ENCODE measurements at regions not wholly inside any gene's neighbourhood (a gene's known extent, or its start where the extent isn't known, plus 50 kb on each side); places are given as distances from the start of the nearest gene placed in this dataset.

DNA sequence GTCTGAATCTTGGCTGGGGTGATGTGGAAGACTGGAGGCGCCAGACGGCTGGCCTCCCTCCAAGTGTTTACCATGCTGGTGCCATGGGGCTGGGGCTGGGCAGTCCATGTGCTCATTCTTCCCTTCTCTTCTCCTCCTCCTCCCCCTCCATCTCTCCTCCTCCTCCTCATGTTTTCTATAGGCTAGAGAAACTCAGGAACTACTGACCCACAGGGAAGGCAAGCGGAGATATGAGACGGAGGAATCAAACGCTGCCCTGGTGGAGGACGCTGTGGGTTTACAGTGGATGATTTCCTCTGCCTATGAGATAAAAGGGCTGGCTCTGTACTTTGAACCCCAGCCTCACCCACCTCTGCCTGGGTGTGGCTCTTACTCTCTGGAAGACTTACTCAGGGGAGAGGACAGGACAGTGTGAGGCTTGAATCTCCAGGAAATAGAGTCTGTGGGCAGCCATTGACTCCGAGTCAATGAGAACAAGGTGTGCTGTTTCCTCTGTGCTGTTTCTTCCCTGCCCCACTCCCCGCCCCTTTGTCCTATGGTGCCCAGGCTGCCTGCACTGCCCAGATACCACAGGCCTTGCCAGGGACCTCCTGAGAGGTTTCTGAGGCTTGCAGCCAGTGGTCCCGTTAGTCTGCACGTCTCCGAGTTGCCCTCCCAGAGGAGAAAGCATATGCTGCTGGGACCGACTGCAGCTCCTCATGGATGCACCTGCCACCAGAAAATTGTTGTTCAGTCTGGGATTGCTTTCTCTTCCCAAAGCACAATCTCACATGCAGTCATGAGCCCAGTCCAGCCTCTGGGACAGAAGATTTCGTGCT is 132.6 kb upstream of the ARHGAP5 start:
- peak; percentile 30 for DNase-seq

DNA sequence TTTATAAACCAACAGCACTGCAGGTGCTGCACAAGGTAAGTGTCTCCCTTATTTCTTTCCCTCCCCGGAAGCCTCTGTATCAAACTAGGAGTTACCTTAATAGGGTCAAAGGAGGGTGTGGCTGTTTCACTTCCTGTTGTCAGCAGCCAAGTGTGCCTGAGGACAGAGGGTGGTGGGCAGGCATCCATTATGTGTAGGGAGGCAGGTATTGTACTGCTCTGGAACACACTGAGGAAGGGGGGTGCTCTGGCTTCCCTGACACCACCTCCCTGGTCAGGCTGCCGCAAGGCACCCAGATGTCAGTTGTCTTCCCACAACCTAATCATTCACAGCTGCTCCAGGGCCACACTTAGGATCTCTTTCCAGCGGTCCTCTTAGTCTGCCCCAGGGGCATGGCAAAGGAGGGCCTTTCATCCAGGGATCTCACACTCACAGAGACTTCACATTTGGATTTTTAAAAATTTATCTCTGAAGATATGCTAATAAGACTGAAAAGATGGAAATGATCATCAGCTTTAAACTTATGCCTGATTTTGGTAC is 132.0 kb upstream of the ARHGAP5 start:
- DNase-seq: peak; percentile 53

- DNase-seq: no peak
Measured at GRCh38 chr14:31945701-31946100, 131.4 kb upstream of the ARHGAP5 start.

GRCh38 chr14:31947076-31947475 is 130.0 kb upstream of the ARHGAP5 start:
- no peak for DNase-seq

GRCh38 chr14:31947680-31948595 is 129.2 kb upstream of the ARHGAP5 start:
- no peak for DNase-seq

- no peak for DNase-seq
Measured at GRCh38 chr14:31949709-31950108, 127.4 kb upstream of the ARHGAP5 start.

DNA sequence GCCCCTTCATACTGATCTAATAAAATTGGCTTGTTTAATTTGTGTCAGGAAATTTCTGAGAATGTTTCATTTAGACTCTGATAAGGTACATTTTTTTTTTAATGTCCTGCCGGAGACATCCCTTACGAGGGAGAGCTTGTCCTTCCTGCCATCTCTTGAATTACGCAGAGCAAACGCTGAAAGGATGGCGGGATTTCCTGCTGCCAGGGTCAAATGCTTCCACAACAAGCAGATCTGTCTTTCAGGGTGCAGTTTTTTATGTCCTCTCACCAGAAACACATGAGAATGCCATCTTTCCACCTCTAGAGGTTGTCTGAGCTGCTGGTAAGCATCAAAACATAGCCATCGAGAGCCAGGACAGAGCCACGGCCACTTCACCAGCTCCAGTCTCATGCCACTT is 126.8 kb upstream of the ARHGAP5 start:
- no peak for DNase-seq

GRCh38 chr14:31950764-31951637 is 126.1 kb upstream of the ARHGAP5 start:
- DNase-seq: no peak

- DNase-seq: no peak
Measured at GRCh38 chr14:31951638-31951964, 125.5 kb upstream of the ARHGAP5 start.

- no peak for DNase-seq
Measured at GRCh38 chr14:31952573-31952972, 124.5 kb upstream of the ARHGAP5 start.

DNA sequence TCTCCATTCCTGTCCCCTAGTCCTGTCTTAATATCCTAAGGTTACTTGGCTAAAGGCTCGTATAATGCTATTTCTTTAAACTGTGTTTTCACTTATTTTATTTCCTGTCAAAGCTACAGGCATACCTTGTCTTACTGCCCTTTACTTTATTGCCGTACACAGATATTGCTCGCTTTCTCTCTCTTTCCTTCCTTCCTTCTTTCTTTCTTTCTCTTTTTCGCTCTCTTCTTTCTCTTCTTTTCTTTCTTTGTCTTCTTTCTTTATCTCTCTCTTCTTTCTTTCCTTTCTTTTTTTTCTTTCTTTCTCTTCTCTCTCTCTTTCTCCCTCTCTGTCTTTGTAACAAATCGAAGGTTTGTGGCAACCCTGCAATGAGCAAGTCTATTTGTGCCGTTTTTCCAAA is 123.9 kb upstream of the ARHGAP5 start:
- no peak for DNase-seq

DNA sequence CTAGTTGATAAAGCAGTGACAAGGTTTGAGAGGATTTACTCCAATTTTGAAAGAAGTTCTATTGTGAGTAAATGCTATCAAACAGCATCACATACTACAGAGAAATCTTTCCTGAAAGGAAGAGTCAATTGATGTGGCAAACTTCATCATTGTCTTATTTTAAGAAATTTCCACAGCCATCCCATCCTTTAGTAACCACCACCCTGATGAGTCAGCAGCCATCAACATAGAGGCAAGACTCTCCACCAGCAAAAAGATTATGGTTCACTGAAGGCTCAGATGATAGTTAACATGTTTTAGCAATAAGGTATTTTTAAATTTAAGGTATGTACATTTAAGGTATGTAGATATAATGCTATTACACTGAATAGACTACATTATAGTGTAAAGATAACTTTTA is 122.1 kb upstream of the ARHGAP5 start:
- DNase-seq: no peak

- DNase-seq: no peak
Measured at GRCh38 chr14:31955936-31956579, 121.0 kb upstream of the ARHGAP5 start.

DNA sequence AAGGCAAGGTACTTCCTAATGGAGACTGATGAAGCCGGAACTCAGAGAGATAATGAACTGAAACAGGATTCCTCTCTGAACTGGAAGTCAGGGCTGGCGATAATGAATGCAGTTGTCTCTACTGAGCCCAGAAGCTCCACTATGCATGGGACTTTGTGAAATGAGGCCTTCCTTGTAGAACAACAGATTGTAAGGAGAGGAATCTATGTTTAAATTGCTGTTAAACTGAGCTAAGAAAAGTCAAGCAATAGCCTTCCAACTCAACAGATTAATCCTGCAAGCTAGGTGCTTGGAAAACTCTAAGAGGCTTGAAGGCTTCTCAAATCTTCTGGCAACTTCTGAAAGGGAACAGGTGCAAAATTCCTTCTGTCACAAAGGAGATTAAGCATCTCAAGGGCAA is 119.5 kb upstream of the ARHGAP5 start:
- no peak for DNase-seq

- no peak for DNase-seq
Measured at GRCh38 chr14:31960039-31960438, 117.1 kb upstream of the ARHGAP5 start.

DNA sequence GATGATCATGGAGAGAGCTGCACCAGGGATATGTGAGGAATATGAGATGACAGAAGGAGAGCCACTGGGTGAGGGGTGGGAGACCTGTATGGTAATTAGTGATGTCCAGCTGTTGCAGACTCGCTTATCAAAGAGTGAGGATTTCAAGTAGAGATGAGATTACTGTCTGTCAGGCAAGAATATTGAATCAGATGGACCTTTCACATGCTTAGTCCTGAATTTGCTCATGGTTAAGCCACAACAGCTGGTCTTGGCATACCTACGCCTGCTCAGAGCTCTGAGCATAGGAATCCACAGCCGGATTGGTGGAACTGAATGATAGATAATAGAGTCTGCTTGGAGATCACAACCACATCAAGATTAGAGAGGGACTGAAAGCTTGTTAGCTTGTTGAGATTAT is 115.2 kb upstream of the ARHGAP5 start:
- no peak for DNase-seq

DNA sequence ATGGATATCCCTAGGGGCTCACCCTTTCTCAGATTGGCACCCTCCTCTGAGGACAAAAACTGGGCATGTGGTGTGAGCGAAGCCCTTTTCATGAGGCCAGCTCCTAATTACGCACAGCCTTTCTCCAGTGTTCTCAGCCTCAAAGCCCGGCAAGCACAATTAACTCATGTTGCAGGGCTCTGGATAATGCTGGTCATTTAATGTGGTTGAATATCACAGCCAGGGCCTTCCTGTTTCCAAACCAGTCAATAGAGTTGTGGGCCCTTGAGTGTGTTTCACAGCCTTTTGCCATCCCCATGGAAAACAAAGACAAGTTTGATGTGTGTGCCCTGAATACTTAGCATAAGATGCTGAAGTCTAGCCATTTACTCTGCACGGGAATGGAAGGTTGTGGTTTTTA is 114.2 kb upstream of the ARHGAP5 start:
- no peak for DNase-seq

DNA sequence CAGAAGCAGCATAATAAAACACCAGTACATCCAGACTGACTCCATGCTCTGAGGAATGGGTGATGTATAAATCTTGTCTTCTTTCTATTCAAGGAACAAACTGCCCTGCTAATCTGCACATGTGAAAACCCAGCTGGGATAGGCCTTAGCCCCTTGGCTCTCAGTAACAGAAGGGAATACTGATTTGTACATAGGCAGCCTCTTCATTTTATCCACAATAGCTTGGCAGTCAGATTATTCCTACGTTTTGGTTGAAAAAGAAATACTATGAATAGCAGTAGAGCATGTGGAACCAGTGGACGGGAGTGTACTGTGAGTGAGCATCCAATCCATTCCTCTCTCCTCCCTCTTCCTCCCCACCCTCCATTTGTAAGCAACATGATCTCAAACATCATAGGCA is 113.5 kb upstream of the ARHGAP5 start:
- DNase-seq: no peak

GRCh38 chr14:31964490-31964889 is 112.6 kb upstream of the ARHGAP5 start:
- no peak for DNase-seq

- DNase-seq: no peak
Measured at GRCh38 chr14:31965071-31965734, 111.9 kb upstream of the ARHGAP5 start.

GRCh38 chr14:31965735-31966598 is 111.1 kb upstream of the ARHGAP5 start:
- no peak for DNase-seq

All from CD4-positive, alpha-beta T cell treated with Interleukin-12 subunit alpha and Interleukin-12 subunit beta, for 1 hour (primary cell).